HEK293 (cell line): ENCODE measurements at regions not wholly inside any gene's neighbourhood (a gene's known extent, or its start where the extent isn't known, plus 50 kb on each side); places are given as distances from the start of the nearest gene placed in this dataset.

Experiments used
- HOXD13 ChIP-seq: sonication (generic); formaldehyde crosslinking; IDR thresholded peaks from 2 replicates; pipeline ENCODE4 v1.8.0; 2022; ENCODE audit warnings: missing genetic modification reagents, borderline replicate concordance
- ZNF155 ChIP-seq: fragments of 450-650 bp; formaldehyde crosslinking; IDR thresholded peaks from 2 replicates; pipeline ENCODE4 v1.5.1; 2016; ENCODE audit warnings: missing biosample characterization, missing genetic modification characterization
- ZNF274 ChIP-seq, 2 experiments: fragments of 200-500 bp in 1 of 2; fragments of 450-650 bp in 1 of 2; sonication (Bioruptor generic) in 1 of 2; formaldehyde crosslinking in 1 of 2; IDR thresholded peaks; 2 replicates each; pipeline versions ENCODE4 v1.5.1 to v1.6.1; 2014 to 2016; ENCODE audit warnings: borderline replicate concordance in 1 of 2, inconsistent platforms in 1 of 2, low read length in 1 of 2, missing biosample characterization in 1 of 2, missing genetic modification characterization in 1 of 2

DNA sequence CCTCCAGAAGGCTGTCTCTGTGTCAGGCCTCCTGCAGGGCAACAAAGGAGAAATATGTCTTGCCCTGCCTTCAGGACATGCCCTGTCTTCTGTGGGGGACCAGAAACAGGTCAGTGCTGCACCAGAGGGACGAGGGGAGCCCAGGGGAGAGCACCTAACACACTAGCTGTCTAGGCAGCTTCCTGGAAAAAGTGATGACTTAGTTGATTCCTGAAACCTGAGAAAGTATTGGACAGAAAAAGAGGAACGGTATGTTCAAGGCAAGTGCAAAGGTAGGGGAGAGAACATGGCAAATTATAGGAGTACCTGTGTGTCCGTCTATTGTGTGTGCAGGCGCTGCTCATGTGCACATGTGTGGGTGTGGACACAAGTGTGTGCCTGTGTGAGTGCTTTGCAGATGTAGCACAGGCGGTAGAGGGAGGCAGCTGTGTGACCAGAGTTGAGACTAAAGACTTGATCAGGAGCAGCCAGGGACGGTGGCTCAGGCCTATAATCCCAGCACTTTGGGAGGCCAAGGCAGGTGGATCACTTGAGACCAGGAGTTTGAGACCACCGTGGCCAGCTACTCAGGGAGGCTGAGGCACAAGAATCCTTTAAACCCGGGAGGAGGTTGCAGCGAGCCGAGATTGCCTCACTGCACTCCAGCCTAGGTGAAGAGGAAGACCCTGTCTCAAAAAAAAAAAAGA, 119.5 kb downstream of the GYPC start:
- TF ChIP-seq HOXD13 (CRISPR knock-in tag) (no peak), ZNF274 (IDR thresholded peaks at IDR 0.05; ENCODE audit: low read length) (no peak), ZNF274 (tag by site-specific recombination; IDR thresholded peaks at IDR 0.05; ENCODE audit: borderline replicate concordance) (no peak), ZNF155 (tag by site-specific recombination) (no peak)
